ENCODE measurements at regions not wholly inside any gene's neighbourhood (a gene's known extent, or its start where the extent isn't known, plus 50 kb on each side); places are given as distances from the start of the nearest gene placed in this dataset.

DNA sequence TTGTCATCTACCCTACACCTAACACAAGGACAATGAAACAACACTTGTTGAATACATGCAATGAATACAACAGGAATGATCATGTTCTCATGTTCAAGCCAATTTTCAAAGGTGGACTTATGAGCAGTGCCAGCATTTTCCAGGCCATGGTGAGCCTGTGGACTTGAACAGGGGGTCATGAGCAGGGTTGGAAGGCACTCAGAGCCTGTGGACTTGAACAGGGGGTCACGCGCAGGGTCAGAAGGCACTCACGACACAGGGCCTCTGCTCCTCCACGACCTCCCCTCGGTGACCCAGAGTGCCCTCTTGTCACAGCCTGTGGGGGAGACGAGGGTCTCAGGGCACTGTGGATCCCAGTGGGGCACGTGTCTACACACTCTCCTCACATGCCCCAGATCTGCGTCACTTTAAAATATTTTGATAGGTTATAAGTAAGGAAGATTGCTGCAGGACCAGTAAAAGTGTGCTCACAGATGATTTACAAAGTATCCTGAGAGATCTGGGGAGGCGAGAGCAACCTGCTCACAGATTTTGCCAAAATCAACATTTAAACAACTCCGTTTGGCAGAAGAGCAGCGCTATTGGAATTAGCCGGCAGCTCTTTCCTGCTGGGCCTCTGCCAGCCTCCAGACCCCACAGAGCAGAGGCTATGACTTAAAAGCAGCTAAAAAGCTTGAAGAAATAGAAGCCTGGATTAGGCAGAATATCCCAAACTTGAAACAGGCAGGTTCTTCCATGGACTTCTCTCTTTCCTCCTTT is 121.9 kb downstream of the TMEM18 start:
- no peak for DNase-seq (ENCODE audit: extremely low read depth in 1 of 2, low read depth in 1 of 2)

DNA sequence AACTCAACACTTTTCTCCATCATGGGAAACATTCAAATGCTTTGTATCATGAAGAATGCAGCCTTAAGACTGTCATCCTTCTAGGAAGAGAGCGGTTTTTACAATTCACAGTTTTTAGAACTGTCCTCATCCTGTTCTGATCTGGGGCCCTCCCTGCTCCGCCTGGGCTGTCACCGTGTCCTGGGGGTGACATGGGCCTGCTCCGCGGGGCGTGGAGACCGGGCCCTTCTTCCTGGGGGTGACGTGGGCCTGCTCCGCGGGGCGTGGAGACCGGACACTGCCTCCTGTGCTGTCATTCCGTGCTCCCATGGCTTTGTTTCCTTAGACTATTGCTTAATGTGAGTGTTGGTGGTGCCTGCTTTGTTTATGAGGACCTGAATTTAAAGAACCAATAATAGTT is 122.8 kb downstream of the TMEM18 start:
- no peak for DNase-seq (ENCODE audit: extremely low read depth in 1 of 2, low read depth in 1 of 2)

DNA sequence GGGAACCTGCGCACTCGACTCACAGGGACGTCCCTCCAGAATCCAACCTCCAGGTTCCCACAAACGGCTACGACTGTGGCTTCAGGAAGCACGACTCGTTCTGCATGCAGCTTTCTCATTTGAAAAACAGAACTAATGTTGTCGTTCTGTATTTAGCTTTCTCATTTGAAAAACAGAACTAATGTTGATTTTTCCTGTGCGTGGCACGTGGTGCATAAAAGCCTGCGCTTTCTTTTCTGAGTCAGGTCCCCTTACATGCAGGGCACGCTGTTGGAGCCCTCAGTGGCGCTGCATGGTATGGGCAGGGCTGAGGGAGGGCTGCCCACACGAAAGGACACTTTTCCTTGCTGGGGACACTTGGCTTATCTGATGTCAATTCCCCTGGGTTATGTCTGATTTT is 124.3 kb downstream of the TMEM18 start:
- no peak for DNase-seq (ENCODE audit: extremely low read depth in 1 of 2, low read depth in 1 of 2)

DNA sequence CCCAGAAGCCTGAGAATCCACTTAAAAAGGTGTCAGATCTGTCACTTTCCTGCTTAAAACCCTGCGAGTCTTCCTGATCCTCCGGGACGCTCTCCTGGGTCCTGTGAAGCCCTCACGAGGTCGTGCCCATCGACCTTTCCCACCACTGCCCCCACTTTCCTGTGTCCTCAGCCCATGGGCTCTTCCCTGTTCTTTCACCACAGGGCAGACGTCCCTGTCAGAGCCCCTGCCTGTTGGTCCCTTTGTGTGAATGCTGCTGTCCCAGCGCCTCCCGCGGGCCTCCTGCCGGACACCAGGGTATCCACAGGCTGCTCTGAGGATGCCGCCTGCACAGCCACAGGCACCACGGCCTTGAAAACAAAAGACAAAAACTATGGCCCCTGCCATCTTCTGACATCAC is 125.6 kb downstream of the TMEM18 start:
- DNase-seq (ENCODE audit: extremely low read depth in 1 of 2, low read depth in 1 of 2), result no peak

DNA sequence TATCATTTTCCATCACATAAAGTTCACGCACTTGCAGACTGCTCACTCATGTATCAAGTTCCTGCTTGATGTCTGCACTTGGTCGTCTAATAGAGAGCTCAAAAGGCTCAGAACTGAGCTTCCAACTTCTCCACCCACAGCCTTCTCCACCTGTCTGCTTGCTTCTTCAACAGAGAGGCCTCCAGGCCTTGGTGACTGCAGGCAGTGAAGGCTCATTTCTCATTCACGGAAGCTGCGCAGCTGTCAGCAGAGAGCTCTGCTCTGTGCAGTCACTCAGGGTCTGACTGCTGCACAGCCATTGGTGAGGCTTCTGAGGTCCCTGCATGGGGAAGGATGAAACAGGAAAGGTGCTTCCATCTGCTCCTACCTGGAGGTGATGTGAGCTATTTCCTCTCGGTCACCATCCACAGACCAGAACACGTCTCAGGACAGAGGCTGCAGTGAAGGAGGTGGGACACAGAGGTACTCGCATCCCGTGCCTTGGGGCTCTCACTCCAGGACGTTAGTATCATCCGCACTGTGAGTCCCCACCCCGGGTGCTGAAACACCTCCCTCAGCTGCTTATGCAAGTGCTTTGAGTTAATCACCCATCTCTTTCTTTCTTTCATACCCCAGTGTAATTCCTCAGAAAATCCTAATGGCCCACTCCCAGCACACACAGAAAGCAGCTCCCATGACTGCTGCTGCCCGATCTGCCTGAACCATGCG is 126.2 kb downstream of the TMEM18 start:
- no peak for DNase-seq (ENCODE audit: extremely low read depth in 1 of 2, low read depth in 1 of 2)

DNA sequence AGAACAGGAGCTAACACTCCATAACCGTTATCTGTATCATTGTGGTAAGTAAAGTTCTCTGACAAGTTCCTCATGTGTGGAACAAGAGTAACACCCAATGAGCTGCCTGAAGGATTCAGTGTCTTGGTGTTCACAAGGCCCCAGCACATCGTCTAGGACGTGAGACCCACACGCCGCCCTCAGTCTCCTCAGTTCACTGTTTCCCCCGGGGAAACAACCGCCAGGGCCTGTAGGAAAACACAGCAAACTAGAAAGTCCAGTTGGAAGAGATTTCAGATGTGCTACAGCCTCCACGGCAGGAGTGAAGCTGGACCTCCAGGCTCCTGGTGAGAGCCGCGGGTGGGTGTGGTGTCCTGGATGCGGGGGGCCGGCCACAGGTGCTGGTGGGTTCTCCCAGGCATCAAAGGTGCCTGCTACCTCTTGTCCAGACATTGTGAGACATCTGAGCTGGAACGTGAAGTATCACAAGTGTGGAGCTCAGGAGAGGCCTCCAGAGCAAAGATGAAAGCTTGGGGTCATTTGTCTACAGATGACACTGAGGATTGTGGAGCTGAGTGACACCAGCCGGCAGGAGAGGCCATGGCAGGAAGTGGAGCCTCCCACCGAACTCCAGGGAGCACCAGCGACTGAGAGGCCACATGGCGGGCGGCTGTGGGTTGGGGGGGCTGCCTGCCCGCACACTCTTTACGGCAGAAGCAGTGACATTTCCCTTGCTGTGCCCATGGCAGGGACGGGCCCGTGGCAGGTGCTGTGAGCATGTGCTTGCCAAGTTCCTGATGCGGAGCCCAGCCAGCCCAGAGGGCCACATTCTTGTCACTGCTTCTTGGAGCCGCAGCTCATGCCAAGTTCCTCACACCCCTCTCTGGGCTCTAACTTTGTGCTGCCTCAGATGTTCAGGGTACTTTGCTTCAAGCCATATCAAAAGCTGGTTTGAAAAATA is 131.2 kb downstream of the TMEM18 start:
- DNase-seq (ENCODE audit: extremely low read depth in 1 of 2, low read depth in 1 of 2), result no peak

DNA sequence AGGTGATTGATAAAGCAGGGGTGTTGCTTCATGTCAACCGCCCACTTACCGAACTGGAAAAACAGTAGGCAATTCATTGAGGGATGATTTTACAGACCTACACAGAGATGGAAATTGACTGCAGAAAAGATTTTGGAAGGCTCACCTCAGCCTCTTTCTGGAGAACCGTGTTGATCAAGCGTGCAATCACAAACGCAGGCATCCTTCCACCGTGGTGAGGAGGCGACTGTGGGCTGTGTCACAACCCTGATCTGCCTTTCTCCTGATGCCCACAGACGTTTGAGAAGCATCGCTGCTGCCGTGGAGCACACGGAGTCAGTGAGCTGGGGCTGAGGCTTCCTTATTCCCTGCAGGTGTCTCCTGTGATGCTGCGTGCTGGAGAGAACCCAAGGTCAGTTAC is 132.0 kb downstream of the TMEM18 start:
- no peak for DNase-seq (ENCODE audit: extremely low read depth in 1 of 2, low read depth in 1 of 2)

DNA sequence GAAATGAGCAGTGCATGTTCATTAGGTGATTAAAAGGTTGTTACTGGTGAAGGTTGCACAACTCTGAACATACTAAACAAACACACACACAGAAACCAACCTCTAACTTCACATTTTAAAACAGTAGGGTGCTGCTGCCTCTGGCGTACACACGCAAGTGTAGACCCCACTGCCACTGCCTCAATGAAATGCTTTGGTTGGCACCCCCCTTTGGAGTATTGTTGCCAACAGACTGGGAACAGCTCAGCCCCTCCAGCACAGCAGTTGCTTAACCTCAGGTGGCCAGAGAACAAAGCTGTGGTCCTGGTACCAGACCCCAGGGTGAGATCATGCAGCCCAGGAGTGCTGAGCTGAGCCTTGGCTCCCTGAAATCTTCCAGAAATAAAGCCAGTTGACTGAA is 138.6 kb downstream of the TMEM18 start:
- DNase-seq (ENCODE audit: extremely low read depth in 1 of 2, low read depth in 1 of 2), result no peak

DNA sequence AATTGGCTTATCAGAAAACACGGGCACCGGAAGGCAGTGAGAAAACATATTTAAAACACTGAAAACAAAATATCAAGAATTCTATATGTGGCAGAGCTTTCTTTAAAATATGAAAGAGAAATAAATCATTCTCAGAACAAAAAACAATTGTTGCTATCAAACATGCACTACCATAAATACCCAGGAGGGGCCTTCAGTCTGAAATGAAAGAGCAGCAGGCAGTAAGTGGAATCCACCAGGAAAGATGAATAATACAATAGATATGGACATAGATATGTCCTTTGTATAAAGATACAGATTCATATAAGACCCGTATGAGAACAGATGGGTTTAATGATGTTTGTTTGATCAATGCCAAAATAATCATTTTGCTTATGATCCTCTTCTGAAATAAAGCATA is 142.0 kb downstream of the TMEM18 start:
- DNase-seq (ENCODE audit: extremely low read depth in 1 of 2, low read depth in 1 of 2), result no peak

DNA sequence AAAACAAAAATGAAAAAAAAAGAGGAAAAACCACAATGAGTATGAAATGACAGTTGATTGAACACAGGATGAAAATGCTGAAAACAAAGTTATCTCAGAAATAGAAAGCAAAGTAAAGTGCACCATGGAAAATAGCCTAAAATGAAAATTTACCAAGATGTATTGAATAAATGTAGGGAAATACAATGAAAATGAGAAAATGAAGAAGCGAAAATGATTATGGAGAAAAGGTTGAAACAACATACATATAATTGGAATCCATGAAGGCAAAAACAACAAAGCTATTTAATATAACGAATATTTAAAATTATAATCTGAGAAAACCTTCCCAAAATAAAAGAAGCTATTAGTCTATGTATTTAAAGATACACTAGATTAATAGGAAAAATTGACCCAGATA is 147.4 kb downstream of the TMEM18 start:
- no peak for DNase-seq (ENCODE audit: extremely low read depth in 1 of 2, low read depth in 1 of 2)

DNA sequence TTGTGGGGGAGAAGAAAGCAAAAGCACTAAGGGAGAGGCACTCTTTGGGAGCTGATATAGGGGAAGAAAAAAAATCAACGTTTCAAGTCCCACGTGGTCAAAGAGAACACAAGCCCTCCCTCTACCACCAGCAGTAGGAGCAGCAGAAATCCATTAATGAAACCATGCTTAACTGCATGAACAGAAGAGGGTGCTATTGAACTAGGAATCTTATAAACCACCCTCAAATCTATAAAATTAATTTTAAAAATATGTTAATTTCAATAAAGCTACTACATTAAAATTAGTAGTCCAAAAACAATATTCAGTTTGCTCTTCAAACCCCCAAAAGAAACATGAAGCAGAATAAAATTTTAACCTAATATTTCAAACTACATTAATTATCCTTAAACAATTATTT is 147.8 kb downstream of the TMEM18 start:
- no peak for DNase-seq (ENCODE audit: extremely low read depth in 1 of 2, low read depth in 1 of 2)

DNA sequence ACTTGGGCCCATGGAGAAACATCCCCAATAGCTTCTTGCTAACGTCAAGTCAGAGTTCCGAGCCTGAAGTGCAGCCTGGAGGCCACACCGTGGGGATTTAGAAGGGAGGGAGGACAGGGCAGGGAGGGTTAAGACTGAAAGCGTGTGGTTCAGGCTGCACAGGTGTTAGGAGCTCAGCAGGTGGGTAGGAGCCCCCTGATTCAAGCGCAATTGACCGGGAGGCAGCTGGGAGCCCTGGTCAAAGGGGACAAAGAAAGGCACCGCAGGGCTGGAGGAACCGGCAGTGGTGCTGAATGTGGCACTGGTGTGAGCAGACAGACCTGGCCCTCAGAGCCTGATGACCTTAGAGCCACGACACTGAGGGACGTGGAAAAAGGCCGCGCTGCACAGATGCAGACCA is 149.6 kb downstream of the TMEM18 start:
- DNase-seq (ENCODE audit: extremely low read depth in 1 of 2, low read depth in 1 of 2), result no peak

DNA sequence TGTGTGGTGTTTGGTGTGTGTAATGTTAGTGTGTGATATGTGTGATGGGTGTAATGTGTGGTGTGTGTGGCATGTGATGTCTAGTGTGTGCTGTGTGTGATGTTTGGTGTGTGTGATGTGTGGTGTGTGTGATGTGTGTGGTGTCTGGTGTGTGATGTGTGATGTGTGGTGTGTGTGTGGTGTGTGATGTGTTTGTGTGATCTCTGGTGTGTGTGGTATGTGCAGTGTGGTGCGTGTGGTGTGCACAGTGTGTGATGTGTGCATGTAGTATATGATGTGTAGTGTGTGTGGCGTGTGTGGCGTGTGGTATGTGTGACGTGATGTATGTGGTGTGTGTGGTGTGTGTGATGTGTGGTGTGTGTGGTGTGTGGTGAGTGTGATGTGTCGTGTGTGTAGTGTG is 150.3 kb downstream of the TMEM18 start:
- no peak for DNase-seq (ENCODE audit: extremely low read depth in 1 of 2, low read depth in 1 of 2)

DNA sequence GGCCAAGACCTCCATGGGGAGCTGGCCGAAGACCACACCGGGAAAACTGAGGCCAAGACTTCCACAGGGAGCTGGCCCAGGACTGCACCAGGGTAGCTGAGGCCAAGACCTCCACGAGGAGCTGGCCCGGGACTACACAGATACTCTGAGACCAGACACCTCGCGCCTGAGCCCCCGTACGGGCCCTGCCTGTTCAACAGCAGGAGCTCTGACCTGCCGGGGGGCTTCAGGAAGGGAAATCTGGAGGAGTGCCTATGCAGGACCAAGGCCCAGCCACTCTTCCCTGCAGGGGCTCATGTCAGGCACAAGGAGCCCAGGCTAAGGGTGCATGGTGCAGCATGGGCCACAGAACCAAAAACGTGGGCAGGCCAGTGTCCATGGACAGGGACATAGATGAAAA is 151.6 kb downstream of the TMEM18 start:
- DNase-seq (ENCODE audit: extremely low read depth in 1 of 2, low read depth in 1 of 2), result no peak

DNA sequence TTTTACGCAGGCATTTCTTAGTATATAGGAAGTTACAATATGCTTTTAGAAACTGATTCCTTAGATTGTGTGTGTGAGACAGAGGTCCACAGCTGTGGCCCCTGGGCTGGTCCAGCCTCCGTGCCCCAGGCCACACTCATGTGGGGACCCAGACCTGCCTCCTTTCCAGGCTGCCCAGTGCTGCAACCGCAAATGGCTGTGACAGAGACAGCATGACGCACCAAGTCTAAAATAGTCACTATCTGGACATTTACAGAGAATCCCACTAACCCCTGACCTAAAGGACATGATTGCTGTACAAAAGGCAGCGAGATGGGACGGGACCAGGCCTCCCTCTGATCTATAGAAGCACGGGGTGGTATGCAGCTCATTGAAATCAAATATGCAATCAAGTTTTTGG is 152.2 kb downstream of the TMEM18 start:
- no peak for DNase-seq (ENCODE audit: extremely low read depth in 1 of 2, low read depth in 1 of 2)

DNA sequence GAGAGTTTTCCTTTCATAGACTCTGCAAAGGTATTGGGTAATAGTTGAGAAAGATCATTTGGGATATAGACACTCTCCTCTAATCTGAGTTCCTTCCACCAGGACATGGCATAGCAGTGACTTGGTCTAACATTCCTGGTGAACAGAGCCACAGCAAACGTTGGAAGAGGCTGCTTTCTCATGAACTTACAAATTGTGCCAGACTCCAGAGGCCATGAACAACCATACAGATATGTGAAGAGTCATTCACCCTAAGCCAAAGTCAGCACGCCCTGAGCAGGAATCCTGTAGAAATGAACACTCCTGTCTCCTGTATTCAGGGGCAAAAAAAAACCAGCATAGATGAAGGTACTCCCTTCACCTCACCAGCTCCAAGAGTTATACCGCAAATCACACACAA is 152.8 kb downstream of the TMEM18 start:
- DNase-seq (ENCODE audit: extremely low read depth in 1 of 2, low read depth in 1 of 2), result no peak

DNA sequence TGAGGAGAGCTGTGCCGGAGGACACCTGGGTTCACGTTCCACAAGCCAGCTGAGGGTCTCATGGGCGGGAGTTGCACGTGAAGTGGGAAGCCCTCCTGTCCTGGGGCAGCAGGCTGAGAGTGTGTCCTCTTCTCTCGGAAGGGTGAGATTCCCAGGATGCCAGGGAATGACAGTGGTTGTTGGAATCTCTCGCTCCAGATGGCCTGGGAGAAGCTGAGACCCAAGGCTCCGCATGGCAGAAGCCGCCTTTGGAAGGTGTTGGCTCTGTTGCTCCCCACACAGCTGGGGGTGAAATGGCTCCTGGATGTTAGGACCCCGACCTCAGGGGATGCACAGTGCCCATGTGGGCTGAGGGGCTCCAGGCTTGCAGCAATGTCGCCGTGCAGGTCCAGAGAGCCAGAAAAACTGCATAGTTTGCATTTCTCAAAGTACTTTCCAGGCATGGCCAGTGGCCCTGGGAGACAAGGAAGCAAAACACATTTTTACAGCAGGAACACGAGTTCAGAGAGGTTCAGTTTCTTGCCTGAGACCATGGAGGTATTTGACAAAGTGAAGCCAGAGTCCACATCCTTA is 153.4 kb downstream of the TMEM18 start:
- DNase-seq (ENCODE audit: extremely low read depth in 1 of 2, low read depth in 1 of 2), result no peak

DNA sequence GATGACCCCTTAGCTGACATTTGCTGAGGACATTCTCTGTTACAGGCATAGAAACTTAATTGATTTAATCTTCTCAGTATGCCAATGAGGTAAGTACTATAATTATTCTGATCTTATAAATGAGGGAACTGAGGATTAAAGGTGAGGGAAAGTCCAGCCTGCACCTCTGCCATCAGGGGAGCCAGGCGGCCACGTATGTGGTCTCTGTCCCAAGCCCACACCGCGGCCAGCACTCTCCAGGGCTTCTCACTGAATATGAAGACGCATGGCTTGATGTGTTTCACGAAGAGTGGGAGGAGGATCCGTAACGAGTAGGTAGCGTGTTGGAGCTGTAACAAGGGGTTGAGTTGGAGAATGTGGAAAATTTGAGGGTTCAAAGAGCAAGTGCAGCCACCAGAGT is 154.4 kb downstream of the TMEM18 start:
- DNase-seq (ENCODE audit: extremely low read depth in 1 of 2, low read depth in 1 of 2), result no peak

DNA sequence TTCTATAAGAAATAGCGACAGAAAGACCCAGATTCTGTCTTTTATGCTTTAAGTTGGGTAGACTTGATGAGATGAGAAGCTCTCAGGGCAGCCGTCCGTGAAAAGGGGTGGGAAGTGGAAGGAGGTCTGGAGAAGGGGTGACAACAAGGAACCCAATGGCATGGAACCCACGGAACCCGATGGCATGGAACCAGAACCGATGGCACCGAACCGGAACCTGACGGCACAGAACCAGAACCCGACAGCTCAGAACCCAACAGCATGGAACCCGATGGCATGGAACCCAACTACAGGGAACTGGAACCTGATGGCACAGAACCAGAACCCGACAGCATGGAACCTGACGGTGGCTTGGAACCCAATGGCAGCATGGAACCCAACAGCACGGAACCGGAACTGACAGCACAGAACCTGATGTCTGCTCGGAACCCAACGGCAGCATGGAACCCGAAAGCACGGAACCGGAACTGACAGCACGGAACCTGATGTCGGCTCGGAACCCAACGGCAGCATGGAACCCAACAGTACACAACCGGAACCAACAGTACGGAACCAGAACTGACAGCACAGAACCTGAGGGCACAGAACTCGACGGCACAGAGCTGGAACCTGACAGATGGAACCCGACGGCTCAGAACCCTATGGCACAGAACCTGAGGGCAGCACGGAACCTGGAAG is 155.2 kb downstream of the TMEM18 start:
- DNase-seq (ENCODE audit: extremely low read depth in 1 of 2, low read depth in 1 of 2), result no peak

DNA sequence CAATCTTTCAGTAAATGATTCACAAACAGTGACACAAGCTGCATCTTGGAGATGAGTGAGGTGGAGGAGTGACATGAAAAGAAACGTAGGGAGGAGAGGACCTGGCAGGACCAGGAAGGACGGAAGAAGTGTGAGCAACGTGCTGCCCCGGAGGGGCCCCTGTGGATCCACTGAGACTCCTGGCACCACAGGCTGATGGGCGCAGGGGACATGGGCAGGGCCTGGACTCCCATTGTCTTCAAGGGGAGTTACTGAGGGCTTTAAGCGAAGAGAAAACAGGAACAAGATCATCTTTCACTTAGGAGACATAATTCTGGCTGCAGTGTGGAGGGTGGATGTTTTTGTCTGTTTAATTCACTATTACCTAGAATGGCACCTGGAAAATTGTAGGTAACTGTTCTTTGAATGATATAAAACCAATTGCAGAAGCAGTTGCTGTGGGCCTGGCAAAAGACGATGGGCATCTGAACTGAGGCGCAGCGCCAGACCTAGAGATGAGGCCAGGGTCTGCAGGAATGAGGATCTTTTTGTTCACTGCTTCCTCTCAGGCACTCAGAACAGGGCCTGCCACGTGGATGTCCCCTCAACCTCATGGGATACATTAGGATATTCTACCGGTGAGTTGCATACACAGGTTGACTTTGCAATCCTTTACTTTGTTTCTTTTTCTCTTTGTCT is 156.4 kb downstream of the TMEM18 start:
- DNase-seq (ENCODE audit: extremely low read depth in 1 of 2, low read depth in 1 of 2), result no peak
